ENCODE measurements at regions not wholly inside any gene's neighbourhood (a gene's known extent, or its start where the extent isn't known, plus 50 kb on each side); places are given as distances from the start of the nearest gene placed in this dataset.

DNA sequence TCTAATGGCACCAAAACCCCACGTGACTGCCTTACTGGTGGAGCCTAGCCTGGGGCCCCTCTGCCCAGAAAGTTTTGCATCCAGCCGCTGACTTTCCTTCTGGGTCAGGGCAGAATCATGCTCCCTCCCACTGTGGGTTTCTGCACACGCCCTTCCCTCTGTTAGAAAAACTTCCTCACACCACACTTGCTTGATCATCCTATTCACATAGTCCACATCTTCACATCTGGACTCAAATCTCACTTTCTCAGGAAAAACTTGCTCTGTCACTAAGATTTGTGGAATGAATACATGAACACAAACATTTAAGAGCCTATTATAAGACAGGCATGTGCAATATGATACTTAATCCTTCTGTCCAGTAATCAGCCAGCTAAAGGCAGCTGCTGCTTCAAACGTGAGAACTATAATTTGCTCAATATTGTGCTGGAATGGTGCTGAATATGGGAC is 274.7 kb downstream of the RND3 start:
- TF ChIP-seq POLR2A (IDR thresholded peaks at IDR 0.05; ENCODE audit: low read depth, low read length) (no peak), EZH2 (IDR thresholded peaks at IDR 0.05; ENCODE audit: borderline replicate concordance, low read depth, low read length, severe bottlenecking) (no peak), POLR2AphosphoS5 (IDR thresholded peaks at IDR 0.05; ENCODE audit: insufficient read depth, low read depth, low read length) (no peak), MYC (IDR thresholded peaks at IDR 0.05; ENCODE audit: low read depth, low read length) (no peak), FOS (IDR thresholded peaks at IDR 0.05; ENCODE audit: borderline replicate concordance, insufficient read depth, low read length) (no peak), GATA2 (IDR thresholded peaks at IDR 0.05; ENCODE audit: insufficient read depth, insufficient read length, low read depth, low read length) (no peak), JUN (IDR thresholded peaks at IDR 0.05; ENCODE audit: borderline replicate concordance, insufficient read depth, insufficient read length, low read depth) (no peak)
- TF ChIP-seq, protein P1, sequence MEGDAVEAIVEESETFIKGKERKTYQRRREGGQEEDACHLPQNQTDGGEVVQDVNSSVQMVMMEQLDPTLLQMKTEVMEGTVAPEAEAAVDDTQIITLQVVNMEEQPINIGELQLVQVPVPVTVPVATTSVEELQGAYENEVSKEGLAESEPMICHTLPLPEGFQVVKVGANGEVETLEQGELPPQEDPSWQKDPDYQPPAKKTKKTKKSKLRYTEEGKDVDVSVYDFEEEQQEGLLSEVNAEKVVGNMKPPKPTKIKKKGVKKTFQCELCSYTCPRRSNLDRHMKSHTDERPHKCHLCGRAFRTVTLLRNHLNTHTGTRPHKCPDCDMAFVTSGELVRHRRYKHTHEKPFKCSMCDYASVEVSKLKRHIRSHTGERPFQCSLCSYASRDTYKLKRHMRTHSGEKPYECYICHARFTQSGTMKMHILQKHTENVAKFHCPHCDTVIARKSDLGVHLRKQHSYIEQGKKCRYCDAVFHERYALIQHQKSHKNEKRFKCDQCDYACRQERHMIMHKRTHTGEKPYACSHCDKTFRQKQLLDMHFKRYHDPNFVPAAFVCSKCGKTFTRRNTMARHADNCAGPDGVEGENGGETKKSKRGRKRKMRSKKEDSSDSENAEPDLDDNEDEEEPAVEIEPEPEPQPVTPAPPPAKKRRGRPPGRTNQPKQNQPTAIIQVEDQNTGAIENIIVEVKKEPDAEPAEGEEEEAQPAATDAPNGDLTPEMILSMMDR (IDR thresholded peaks at IDR 0.05; ENCODE audit: extremely low read depth in 1 of 2, insufficient read depth in 1 of 2, low read depth in 1 of 2, low read length in 2 of 2) = no peak
- TF ChIP-seq, protein P2, sequence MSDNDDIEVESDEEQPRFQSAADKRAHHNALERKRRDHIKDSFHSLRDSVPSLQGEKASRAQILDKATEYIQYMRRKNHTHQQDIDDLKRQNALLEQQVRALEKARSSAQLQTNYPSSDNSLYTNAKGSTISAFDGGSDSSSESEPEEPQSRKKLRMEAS (IDR thresholded peaks at IDR 0.05; ENCODE audit: insufficient read depth, insufficient read length) = no peak
